Thyroid gland (tissue), 4 donors: ENCODE measurements at regions not wholly inside any gene's neighbourhood (a gene's known extent, or its start where the extent isn't known, plus 50 kb on each side); places are given as distances from the start of the nearest gene placed in this dataset.

Source experiments
- CTCF ChIP-seq, 6 experiments: fragments of 200-600 bp in 3 of 6; fragments of 450-650 bp in 3 of 6; sonication (generic) in 3 of 6; IDR thresholded peaks; one replicate each; pipeline ENCODE4 v1.5.1; 2016 to 2019; ENCODE audit warnings: antibody characterized with exemption in 6 of 6, mild to moderate bottlenecking in 2 of 6, inconsistent platforms in 1 of 6, moderate library complexity in 1 of 6
- POLR2A ChIP-seq, 2 donors: fragments of 450-650 bp; IDR thresholded peaks; one replicate each; pipeline ENCODE4 v1.6.1; 2017; ENCODE audit warnings: antibody characterized with exemption in 2 of 2, mild to moderate bottlenecking in 2 of 2, moderate library complexity in 1 of 2

GRCh38 chr2:173427887-173428668 is 73.4 kb downstream of the CDCA7 start:
- TF ChIP-seq POLR2A (IDR thresholded peaks at IDR 0.05) (no peak), CTCF (IDR thresholded peaks at IDR 0.05) (no peak)
